HuH-7 (cell line): ENCODE measurements at regions not wholly inside any gene's neighbourhood (a gene's known extent, or its start where the extent isn't known, plus 50 kb on each side); places are given as distances from the start of the nearest gene placed in this dataset.
"Not testable (repeated sequence)": the region's sequence is repeated elsewhere in the genome, so short reads cannot be mapped to it uniquely, and the experiment has no call there.

Experiments
- DNase-seq: peaks from one replicate; pipeline ENCODE4 v3.0.0; 2011; ENCODE audit warnings: low spot score

GRCh38 chr21:34219334-34220060 lies 144.3 kb upstream of the KCNE2 start:
- no peak for DNase-seq

GRCh38 chr21:34220556-34221195 lies 143.1 kb upstream of the KCNE2 start:
- no peak for DNase-seq

GRCh38 chr21:34221331-34222030 lies 142.3 kb upstream of the KCNE2 start:
- DNase-seq, result no peak

GRCh38 chr21:34222031-34222335 lies 141.8 kb upstream of the KCNE2 start:
- DNase-seq, result no peak

GRCh38 chr21:34223376-34223775 lies 140.4 kb upstream of the KCNE2 start:
- no peak for DNase-seq

- DNase-seq, result no peak
Observed at GRCh38 chr21:34227386-34227852, 136.4 kb upstream of the KCNE2 start.

- no peak for DNase-seq
Observed at GRCh38 chr21:34228792-34229191, 135.0 kb upstream of the KCNE2 start.

- DNase-seq, result no peak
Observed at GRCh38 chr21:34229353-34229752, 134.5 kb upstream of the KCNE2 start.

- DNase-seq, result not testable (repeated sequence)
Observed at GRCh38 chr21:34233741-34234140, 130.1 kb upstream of the KCNE2 start.

- no peak for DNase-seq
Observed at GRCh38 chr21:34235514-34235913, 128.3 kb upstream of the KCNE2 start.

GRCh38 chr21:34242973-34243372 lies 120.8 kb upstream of the KCNE2 start:
- DNase-seq, result no peak

- peak; percentile 14 for DNase-seq
Observed at GRCh38 chr21:34243562-34243961, 120.2 kb upstream of the KCNE2 start.

GRCh38 chr21:34252751-34253150 lies 111.1 kb upstream of the KCNE2 start:
- DNase-seq, result no peak

GRCh38 chr21:34255073-34255472 lies 108.7 kb upstream of the KCNE2 start:
- DNase-seq, result no peak

- no peak for DNase-seq
Observed at GRCh38 chr21:34260277-34261008, 103.4 kb upstream of the KCNE2 start.

- no peak for DNase-seq
Observed at GRCh38 chr21:34261841-34262468, 101.9 kb upstream of the KCNE2 start.

- DNase-seq, result no peak
Observed at GRCh38 chr21:34262469-34262845, 101.3 kb upstream of the KCNE2 start.

- DNase-seq, result no peak
Observed at GRCh38 chr21:34263629-34264028, 100.2 kb upstream of the KCNE2 start.

GRCh38 chr21:34266351-34266750 lies 97.5 kb upstream of the KCNE2 start:
- DNase-seq, result no peak

- DNase-seq, result no peak
Observed at GRCh38 chr21:34268493-34268892, 95.3 kb upstream of the KCNE2 start.

GRCh38 chr21:34270411-34270810 lies 93.4 kb upstream of the KCNE2 start:
- DNase-seq, result no peak

- DNase-seq, result no peak
Observed at GRCh38 chr21:34271189-34271851, 92.5 kb upstream of the KCNE2 start.
